ENCODE measurements at regions not wholly inside any gene's neighbourhood (a gene's known extent, or its start where the extent isn't known, plus 50 kb on each side); places are given as distances from the start of the nearest gene placed in this dataset.

GRCh38 chr10:83849150-83849549 lies 290.2 kb upstream of the GHITM start:
- TF ChIP-seq EZH2phosphoT487 (IDR thresholded peaks at IDR 0.05; ENCODE audit: low read length) (no peak), CTCF (IDR thresholded peaks at IDR 0.05; ENCODE audit: low read length) (no peak), EZH2 (optimal IDR thresholded peaks at IDR 0.05; ENCODE audit: low read depth, low read length) (no peak)
- Histone ChIP-seq H3K79me2 (ENCODE audit: low read length) (no peaks in the 10 kb centered on the region), H3K36me3 (replicated peaks; ENCODE audit: insufficient read depth, low read length) (no peaks in the 10 kb centered on the region), H3K4me2 (ENCODE audit: low read depth, low read length) (no peak overlapping the region), H3K9ac (ENCODE audit: low read length) (no peak overlapping the region), H3K4me1 (ENCODE audit: low read length) (peaks cover 11% of the 10 kb centered on the region; the same call in 1 of the 2 replicates), H3K4me3 (ENCODE audit: low read length) (no peak overlapping the region), H3F3A (ENCODE audit: insufficient read depth, low read length) (no peaks in the 10 kb centered on the region), H3K27me3 (replicated peaks; ENCODE audit: insufficient read depth, low read length) (no peaks in the 10 kb centered on the region), H3K27ac (ENCODE audit: low read length) (no peak overlapping the region), H3K9me2 (replicated peaks; ENCODE audit: insufficient read depth, low read length) (no peaks in the 10 kb centered on the region), H4K20me1 (ENCODE audit: insufficient read depth, low read length) (no peaks in the 10 kb centered on the region), H2AFZ (ENCODE audit: low read length) (no peak overlapping the region), H3K9me3 (replicated peaks; ENCODE audit: insufficient read depth, low read length) (no peaks in the 10 kb centered on the region)
- no peak for DNase-seq

GRCh38 chr10:83852146-83852545 lies 287.2 kb upstream of the GHITM start:
- Histone ChIP-seq H3K36me3 (replicated peaks; ENCODE audit: insufficient read depth, low read length) (no peaks in the 10 kb centered on the region), H4K20me1 (ENCODE audit: insufficient read depth, low read length) (no peaks in the 10 kb centered on the region), H3K27ac (ENCODE audit: low read length) (no peak overlapping the region), H3K9me2 (replicated peaks; ENCODE audit: insufficient read depth, low read length) (no peaks in the 10 kb centered on the region), H3K9ac (ENCODE audit: low read length) (no peak overlapping the region), H3K27me3 (replicated peaks; ENCODE audit: insufficient read depth, low read length) (no peaks in the 10 kb centered on the region), H3F3A (ENCODE audit: insufficient read depth, low read length) (no peaks in the 10 kb centered on the region), H2AFZ (ENCODE audit: low read length) (no peak overlapping the region), H3K4me1 (ENCODE audit: low read length) (peaks cover 11% of the 10 kb centered on the region; the same call in 1 of the 2 replicates), H3K4me3 (ENCODE audit: low read length) (no peak overlapping the region), H3K9me3 (replicated peaks; ENCODE audit: insufficient read depth, low read length) (no peaks in the 10 kb centered on the region), H3K79me2 (ENCODE audit: low read length) (no peaks in the 10 kb centered on the region), H3K4me2 (ENCODE audit: low read depth, low read length) (no peak overlapping the region)
- no peak for DNase-seq
- TF ChIP-seq EZH2phosphoT487 (IDR thresholded peaks at IDR 0.05; ENCODE audit: low read length) (no peak), CTCF (IDR thresholded peaks at IDR 0.05; ENCODE audit: low read length) (no peak), EZH2 (optimal IDR thresholded peaks at IDR 0.05; ENCODE audit: low read depth, low read length) (no peak)

- Histone ChIP-seq H3K9me2 (replicated peaks; ENCODE audit: insufficient read depth, low read length) (no peaks in the 10 kb centered on the region), H3K36me3 (replicated peaks; ENCODE audit: insufficient read depth, low read length) (no peaks in the 10 kb centered on the region), H4K20me1 (ENCODE audit: insufficient read depth, low read length) (no peaks in the 10 kb centered on the region), H3F3A (ENCODE audit: insufficient read depth, low read length) (no peaks in the 10 kb centered on the region), H3K27ac (ENCODE audit: low read length) (no peak overlapping the region), H3K4me2 (ENCODE audit: low read depth, low read length) (no peak overlapping the region), H3K4me1 (ENCODE audit: low read length) (0 out of 2 replicates have a peak, but pooled peaks cover 3% of the 10 kb centered on the region), H3K27me3 (replicated peaks; ENCODE audit: insufficient read depth, low read length) (no peaks in the 10 kb centered on the region), H2AFZ (ENCODE audit: low read length) (no peak overlapping the region), H3K9ac (ENCODE audit: low read length) (no peak overlapping the region), H3K79me2 (ENCODE audit: low read length) (no peaks in the 10 kb centered on the region), H3K4me3 (ENCODE audit: low read length) (no peak overlapping the region), H3K9me3 (replicated peaks; ENCODE audit: insufficient read depth, low read length) (no peaks in the 10 kb centered on the region)
- no peak for TF ChIP-seq EZH2phosphoT487 (IDR thresholded peaks at IDR 0.05; ENCODE audit: low read length)
- no peak for TF ChIP-seq CTCF (IDR thresholded peaks at IDR 0.05; ENCODE audit: low read length)
- no peak for TF ChIP-seq EZH2 (optimal IDR thresholded peaks at IDR 0.05; ENCODE audit: low read depth, low read length)
- no peak for DNase-seq
Observed at GRCh38 chr10:83862723-83863122, 276.6 kb upstream of the GHITM start.

Measured in MM.1S (cell line).